GM23338 (cell line): ENCODE measurements at regions not wholly inside any gene's neighbourhood (a gene's known extent, or its start where the extent isn't known, plus 50 kb on each side); places are given as distances from the start of the nearest gene placed in this dataset.

ENCODE experiments used
- ATAC-seq: fragments of 200-7000 bp; cut with Tn5 transposase; 3 replicates; pipeline ENCODE4 v1.9.1; 2020
- DNase-seq: peaks from one replicate; pipeline ENCODE4 v3.0.0-alpha.2; 2015; ENCODE audit warnings: low spot score
- H2AFZ ChIP-seq: fragments of 200-600 bp; sonication (generic); 2 replicates; pipeline ENCODE4 v1.8.0; 2016; ENCODE audit warnings: antibody characterized with exemption, mild to moderate bottlenecking, moderate library complexity
- H3F3A ChIP-seq: fragments of 200-600 bp; sonication (generic); replicated peaks from 2 replicates; pipeline ENCODE4 v1.8.0; 2017; ENCODE audit warnings: antibody characterized with exemption, mixed run types, low read depth
- H3K27ac ChIP-seq: fragments of 200-600 bp; sonication (generic); 2 replicates; pipeline ENCODE4 v1.6.1; 2016; ENCODE audit warnings: low read depth
- H3K27me3 ChIP-seq: fragments of 200-600 bp; sonication (generic); 2 replicates; pipeline ENCODE4 v1.8.0; 2016; ENCODE audit warnings: mild to moderate bottlenecking, mixed run types, moderate library complexity; ENCODE audit not compliant: insufficient read depth
- H3K36me3 ChIP-seq: fragments of 200-600 bp; sonication (generic); 2 replicates; pipeline ENCODE4 v1.8.0; 2016; ENCODE audit warnings: mild to moderate bottlenecking; ENCODE audit not compliant: insufficient read depth
- H3K4me1 ChIP-seq: fragments of 200-600 bp; sonication (generic); 2 replicates; pipeline ENCODE4 v1.8.0; 2016; ENCODE audit warnings: mild to moderate bottlenecking, moderate library complexity; ENCODE audit not compliant: insufficient read depth
- H3K4me2 ChIP-seq: fragments of 200-600 bp; sonication (generic); 2 replicates; pipeline ENCODE4 v1.7.1; 2017; ENCODE audit warnings: mixed run types
- H3K4me3 ChIP-seq: fragments of 200-600 bp; sonication (generic); 2 replicates; pipeline ENCODE4 v1.6.1; 2016; ENCODE audit warnings: mixed run types
- H3K79me2 ChIP-seq: fragments of 200-600 bp; sonication (generic); replicated peaks from 2 replicates; pipeline ENCODE4 v1.8.0; 2017; ENCODE audit warnings: mild to moderate bottlenecking; ENCODE audit not compliant: insufficient read depth
- H3K9me2 ChIP-seq: fragments of 200-600 bp; sonication (generic); 2 replicates; pipeline ENCODE4 v1.8.0; 2017; ENCODE audit not compliant: insufficient read depth
- H4K20me1 ChIP-seq: fragments of 200-600 bp; sonication (generic); replicated peaks from 2 replicates; pipeline ENCODE4 v1.8.0; 2017; ENCODE audit warnings: mild to moderate bottlenecking; ENCODE audit not compliant: insufficient read depth
- H3K27ac Mint-ChIP-seq: 2 replicates; pipeline ENCODE4 v1.8.0; 2020; ENCODE audit warnings: inconsistent platforms, mild to moderate bottlenecking, moderate library complexity, mixed read lengths
- H3K27me3 Mint-ChIP-seq: 3 replicates; pipeline ENCODE4 v1.8.0; 2022; ENCODE audit warnings: low read depth, mild to moderate bottlenecking, moderate library complexity, mixed read lengths, inconsistent platforms; ENCODE audit not compliant: insufficient read depth, poor library complexity
- H3K36me3 Mint-ChIP-seq: 3 replicates; pipeline ENCODE4 v1.8.0; 2021; ENCODE audit warnings: low read depth, mild to moderate bottlenecking, inconsistent platforms, moderate library complexity, mixed read lengths
- H3K4me1 Mint-ChIP-seq: 3 replicates; pipeline ENCODE4 v1.8.0; 2020; ENCODE audit warnings: mild to moderate bottlenecking, inconsistent platforms, mixed read lengths
- H3K4me3 Mint-ChIP-seq: 3 replicates; pipeline ENCODE4 v1.8.0; 2021; ENCODE audit warnings: moderate library complexity, mild to moderate bottlenecking, inconsistent platforms, mixed read lengths
- H3K9me3 Mint-ChIP-seq: 3 replicates; pipeline ENCODE4 v1.8.0; 2020; ENCODE audit warnings: moderate library complexity, mild to moderate bottlenecking, inconsistent platforms, mixed read lengths
- CREB1 ChIP-seq: fragments of 250-450 bp; sonication (Bioruptor Pico); IDR thresholded peaks from 2 replicates; pipeline ENCODE4 v1.5.0; 2020; ENCODE audit warnings: low read depth, mild to moderate bottlenecking, moderate library complexity
- CTCF ChIP-seq, 2 experiments: fragments of 200-600 bp in 1 of 2; sonication (generic) in 1 of 2; conservative IDR thresholded peaks; 2 replicates each; pipeline versions ENCODE4 v1.5.1 to v1.6.1; 2016 to 2017; ENCODE audit warnings: antibody characterized with exemption in 2 of 2, low read depth in 2 of 2, mild to moderate bottlenecking in 2 of 2, moderate library complexity in 1 of 2
- ETS1 ChIP-seq: IDR thresholded peaks from 2 replicates; pipeline ENCODE4 v1.6.1; 2016; ENCODE audit warnings: antibody characterized with exemption
- EZH2 ChIP-seq: fragments of 200-600 bp; sonication (generic); IDR thresholded peaks from one replicate; pipeline ENCODE4 v1.8.0; 2017; ENCODE audit warnings: antibody characterized with exemption, mild to moderate bottlenecking, low read depth; ENCODE audit not compliant: unreplicated experiment
- EZH2phosphoT487 ChIP-seq: fragments of 200-600 bp; sonication (generic); IDR thresholded peaks from one replicate; pipeline ENCODE4 v1.8.1; 2018; ENCODE audit warnings: antibody characterized with exemption; ENCODE audit not compliant: unreplicated experiment
- JUNB ChIP-seq: IDR thresholded peaks from one replicate; pipeline ENCODE4 v1.6.1; 2016; ENCODE audit warnings: antibody characterized with exemption; ENCODE audit not compliant: unreplicated experiment
- NANOG ChIP-seq: IDR thresholded peaks from 2 replicates; pipeline ENCODE4 v1.6.1; 2016; ENCODE audit warnings: antibody characterized with exemption, borderline replicate concordance
- POLR2AphosphoS5 ChIP-seq: IDR thresholded peaks from 2 replicates; pipeline ENCODE4 v1.6.1; 2016; ENCODE audit warnings: antibody characterized with exemption, low read depth
- STAT1 ChIP-seq: IDR thresholded peaks from one replicate; pipeline ENCODE4 v1.6.1; 2016; ENCODE audit warnings: antibody characterized with exemption; ENCODE audit not compliant: unreplicated experiment
- ZNF114 ChIP-seq: fragments of 250-450 bp; sonication (Bioruptor Pico); IDR thresholded peaks from 2 replicates; pipeline ENCODE4 v1.5.0; 2020; ENCODE audit warnings: mild to moderate bottlenecking, moderate library complexity
- ZNF331 ChIP-seq: fragments of 250-450 bp; sonication (Bioruptor Pico); IDR thresholded peaks from 2 replicates; pipeline ENCODE4 v1.5.0; 2020; ENCODE audit warnings: low read depth, mild to moderate bottlenecking, moderate library complexity
- TF ChIP-seq, protein P1 (sequence below): fragments of 250-450 bp; sonication (Bioruptor Pico); IDR thresholded peaks from 2 replicates; pipeline ENCODE4 v1.5.0; 2020; ENCODE audit warnings: mild to moderate bottlenecking, moderate library complexity
- TF ChIP-seq, protein P2 (sequence below): IDR thresholded peaks from one replicate; pipeline ENCODE4 v1.6.1; 2018; ENCODE audit warnings: antibody characterized with exemption; ENCODE audit not compliant: unreplicated experiment

GRCh38 chr2:76330865-76331264 is 620.1 kb upstream of the GCFC2 start:
- DNase-seq: no peak
- Histone ChIP-seq H3K4me3 (no peak overlapping the region), H3K36me3 (no peaks in the 10 kb centered on the region), H3K27me3 (no peaks in the 10 kb centered on the region), H3K9me2 (peaks cover 13% of the 10 kb centered on the region; the same call in 1 of the 2 replicates), H3K79me2 (no peaks in the 10 kb centered on the region), H2AFZ (peak overlapping the region; percentile 11; the same call in 1 of the 2 replicates), H3K4me2 (no peak overlapping the region), H4K20me1 (no peaks in the 10 kb centered on the region), H3K4me1 (no peaks in the 10 kb centered on the region), H3K27ac (no peak overlapping the region), H3F3A (no peaks in the 10 kb centered on the region)
- H3K27me3 Mint-ChIP-seq: peaks cover 3% of the 10 kb centered on the region
- H3K4me1 Mint-ChIP-seq: peaks cover 3% of the 10 kb centered on the region; the same call in 2 of the 3 replicates
- no peaks in the 10 kb centered on the region for H3K9me3 Mint-ChIP-seq
- H3K4me3 Mint-ChIP-seq: no peak overlapping the region
- no peaks in the 10 kb centered on the region for H3K36me3 Mint-ChIP-seq
- no peak for ATAC-seq
- no peak for TF ChIP-seq STAT1
- no peak for TF ChIP-seq EZH2phosphoT487
- TF ChIP-seq, protein P1, sequence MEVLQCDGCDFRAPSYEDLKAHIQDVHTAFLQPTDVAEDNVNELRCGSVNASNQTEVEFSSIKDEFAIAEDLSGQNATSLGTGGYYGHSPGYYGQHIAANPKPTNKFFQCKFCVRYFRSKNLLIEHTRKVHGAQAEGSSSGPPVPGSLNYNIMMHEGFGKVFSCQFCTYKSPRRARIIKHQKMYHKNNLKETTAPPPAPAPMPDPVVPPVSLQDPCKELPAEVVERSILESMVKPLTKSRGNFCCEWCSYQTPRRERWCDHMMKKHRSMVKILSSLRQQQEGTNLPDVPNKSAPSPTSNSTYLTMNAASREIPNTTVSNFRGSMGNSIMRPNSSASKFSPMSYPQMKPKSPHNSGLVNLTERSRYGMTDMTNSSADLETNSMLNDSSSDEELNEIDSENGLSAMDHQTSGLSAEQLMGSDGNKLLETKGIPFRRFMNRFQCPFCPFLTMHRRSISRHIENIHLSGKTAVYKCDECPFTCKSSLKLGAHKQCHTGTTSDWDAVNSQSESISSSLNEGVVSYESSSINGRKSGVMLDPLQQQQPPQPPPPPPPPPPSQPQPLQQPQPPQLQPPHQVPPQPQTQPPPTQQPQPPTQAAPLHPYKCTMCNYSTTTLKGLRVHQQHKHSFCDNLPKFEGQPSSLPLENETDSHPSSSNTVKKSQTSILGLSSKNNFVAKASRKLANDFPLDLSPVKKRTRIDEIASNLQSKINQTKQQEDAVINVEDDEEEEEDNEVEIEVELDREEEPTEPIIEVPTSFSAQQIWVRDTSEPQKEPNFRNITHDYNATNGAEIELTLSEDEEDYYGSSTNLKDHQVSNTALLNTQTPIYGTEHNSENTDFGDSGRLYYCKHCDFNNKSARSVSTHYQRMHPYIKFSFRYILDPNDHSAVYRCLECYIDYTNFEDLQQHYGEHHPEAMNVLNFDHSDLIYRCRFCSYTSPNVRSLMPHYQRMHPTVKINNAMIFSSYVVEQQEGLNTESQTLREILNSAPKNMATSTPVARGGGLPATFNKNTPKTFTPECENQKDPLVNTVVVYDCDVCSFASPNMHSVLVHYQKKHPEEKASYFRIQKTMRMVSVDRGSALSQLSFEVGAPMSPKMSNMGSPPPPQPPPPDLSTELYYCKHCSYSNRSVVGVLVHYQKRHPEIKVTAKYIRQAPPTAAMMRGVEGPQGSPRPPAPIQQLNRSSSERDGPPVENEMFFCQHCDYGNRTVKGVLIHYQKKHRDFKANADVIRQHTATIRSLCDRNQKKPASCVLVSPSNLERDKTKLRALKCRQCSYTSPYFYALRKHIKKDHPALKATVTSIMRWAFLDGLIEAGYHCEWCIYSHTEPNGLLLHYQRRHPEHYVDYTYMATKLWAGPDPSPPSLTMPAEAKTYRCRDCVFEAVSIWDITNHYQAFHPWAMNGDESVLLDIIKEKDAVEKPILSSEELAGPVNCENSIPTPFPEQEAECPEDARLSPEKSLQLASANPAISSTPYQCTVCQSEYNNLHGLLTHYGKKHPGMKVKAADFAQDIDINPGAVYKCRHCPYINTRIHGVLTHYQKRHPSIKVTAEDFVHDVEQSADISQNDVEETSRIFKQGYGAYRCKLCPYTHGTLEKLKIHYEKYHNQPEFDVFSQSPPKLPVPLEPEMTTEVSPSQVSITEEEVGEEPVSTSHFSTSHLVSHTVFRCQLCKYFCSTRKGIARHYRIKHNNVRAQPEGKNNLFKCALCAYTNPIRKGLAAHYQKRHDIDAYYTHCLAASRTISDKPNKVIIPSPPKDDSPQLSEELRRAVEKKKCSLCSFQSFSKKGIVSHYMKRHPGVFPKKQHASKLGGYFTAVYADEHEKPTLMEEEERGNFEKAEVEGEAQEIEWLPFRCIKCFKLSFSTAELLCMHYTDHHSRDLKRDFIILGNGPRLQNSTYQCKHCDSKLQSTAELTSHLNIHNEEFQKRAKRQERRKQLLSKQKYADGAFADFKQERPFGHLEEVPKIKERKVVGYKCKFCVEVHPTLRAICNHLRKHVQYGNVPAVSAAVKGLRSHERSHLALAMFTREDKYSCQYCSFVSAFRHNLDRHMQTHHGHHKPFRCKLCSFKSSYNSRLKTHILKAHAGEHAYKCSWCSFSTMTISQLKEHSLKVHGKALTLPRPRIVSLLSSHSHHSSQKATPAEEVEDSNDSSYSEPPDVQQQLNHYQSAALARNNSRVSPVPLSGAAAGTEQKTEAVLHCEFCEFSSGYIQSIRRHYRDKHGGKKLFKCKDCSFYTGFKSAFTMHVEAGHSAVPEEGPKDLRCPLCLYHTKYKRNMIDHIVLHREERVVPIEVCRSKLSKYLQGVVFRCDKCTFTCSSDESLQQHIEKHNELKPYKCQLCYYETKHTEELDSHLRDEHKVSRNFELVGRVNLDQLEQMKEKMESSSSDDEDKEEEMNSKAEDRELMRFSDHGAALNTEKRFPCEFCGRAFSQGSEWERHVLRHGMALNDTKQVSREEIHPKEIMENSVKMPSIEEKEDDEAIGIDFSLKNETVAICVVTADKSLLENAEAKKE (CRISPR knock-in tag): no peak
- no peak for TF ChIP-seq POLR2AphosphoS5
- TF ChIP-seq CTCF (conservative IDR thresholded peaks at IDR 0.05; ENCODE audit: low read depth in 2 of 2): no peak
- no peak for TF ChIP-seq ETS1
- TF ChIP-seq NANOG: no peak
- TF ChIP-seq CREB1 (CRISPR knock-in tag): no peak
- TF ChIP-seq, protein P2, sequence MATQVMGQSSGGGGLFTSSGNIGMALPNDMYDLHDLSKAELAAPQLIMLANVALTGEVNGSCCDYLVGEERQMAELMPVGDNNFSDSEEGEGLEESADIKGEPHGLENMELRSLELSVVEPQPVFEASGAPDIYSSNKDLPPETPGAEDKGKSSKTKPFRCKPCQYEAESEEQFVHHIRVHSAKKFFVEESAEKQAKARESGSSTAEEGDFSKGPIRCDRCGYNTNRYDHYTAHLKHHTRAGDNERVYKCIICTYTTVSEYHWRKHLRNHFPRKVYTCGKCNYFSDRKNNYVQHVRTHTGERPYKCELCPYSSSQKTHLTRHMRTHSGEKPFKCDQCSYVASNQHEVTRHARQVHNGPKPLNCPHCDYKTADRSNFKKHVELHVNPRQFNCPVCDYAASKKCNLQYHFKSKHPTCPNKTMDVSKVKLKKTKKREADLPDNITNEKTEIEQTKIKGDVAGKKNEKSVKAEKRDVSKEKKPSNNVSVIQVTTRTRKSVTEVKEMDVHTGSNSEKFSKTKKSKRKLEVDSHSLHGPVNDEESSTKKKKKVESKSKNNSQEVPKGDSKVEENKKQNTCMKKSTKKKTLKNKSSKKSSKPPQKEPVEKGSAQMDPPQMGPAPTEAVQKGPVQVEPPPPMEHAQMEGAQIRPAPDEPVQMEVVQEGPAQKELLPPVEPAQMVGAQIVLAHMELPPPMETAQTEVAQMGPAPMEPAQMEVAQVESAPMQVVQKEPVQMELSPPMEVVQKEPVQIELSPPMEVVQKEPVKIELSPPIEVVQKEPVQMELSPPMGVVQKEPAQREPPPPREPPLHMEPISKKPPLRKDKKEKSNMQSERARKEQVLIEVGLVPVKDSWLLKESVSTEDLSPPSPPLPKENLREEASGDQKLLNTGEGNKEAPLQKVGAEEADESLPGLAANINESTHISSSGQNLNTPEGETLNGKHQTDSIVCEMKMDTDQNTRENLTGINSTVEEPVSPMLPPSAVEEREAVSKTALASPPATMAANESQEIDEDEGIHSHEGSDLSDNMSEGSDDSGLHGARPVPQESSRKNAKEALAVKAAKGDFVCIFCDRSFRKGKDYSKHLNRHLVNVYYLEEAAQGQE: no peak
- TF ChIP-seq EZH2: no peak
- no peak for TF ChIP-seq ZNF331 (CRISPR knock-in tag)
- TF ChIP-seq JUNB: no peak
- no peak for TF ChIP-seq ZNF114 (CRISPR knock-in tag)
- H3K27ac Mint-ChIP-seq: no peak overlapping the region
